Activated T-cell treated with anti-CD3 and anti-CD28 coated beads for 48 hours (primary cell): ENCODE measurements at regions not wholly inside any gene's neighbourhood (a gene's known extent, or its start where the extent isn't known, plus 50 kb on each side); places are given as distances from the start of the nearest gene placed in this dataset.

ENCODE experiments used
- DNase-seq: peaks from one replicate; pipeline ENCODE4 v3.0.0-alpha.2; 2020; ENCODE audit warnings: low read depth

- no peak for DNase-seq
These were observed 99.6 kb upstream of the DDX18 start for GRCh38 chr2:117714745-117715417.

GRCh38 chr2:117716505-117716904 is 98.0 kb upstream of the DDX18 start:
- DNase-seq, result no peak

GRCh38 chr2:117717072-117717471 is 97.4 kb upstream of the DDX18 start:
- DNase-seq, result no peak

- no peak for DNase-seq
These were observed 96.4 kb upstream of the DDX18 start for GRCh38 chr2:117718048-117718447.

- no peak for DNase-seq
These were observed 93.7 kb upstream of the DDX18 start for GRCh38 chr2:117720765-117721164.

- DNase-seq, result no peak
These were observed 91.0 kb upstream of the DDX18 start for GRCh38 chr2:117723483-117723882.

DNA sequence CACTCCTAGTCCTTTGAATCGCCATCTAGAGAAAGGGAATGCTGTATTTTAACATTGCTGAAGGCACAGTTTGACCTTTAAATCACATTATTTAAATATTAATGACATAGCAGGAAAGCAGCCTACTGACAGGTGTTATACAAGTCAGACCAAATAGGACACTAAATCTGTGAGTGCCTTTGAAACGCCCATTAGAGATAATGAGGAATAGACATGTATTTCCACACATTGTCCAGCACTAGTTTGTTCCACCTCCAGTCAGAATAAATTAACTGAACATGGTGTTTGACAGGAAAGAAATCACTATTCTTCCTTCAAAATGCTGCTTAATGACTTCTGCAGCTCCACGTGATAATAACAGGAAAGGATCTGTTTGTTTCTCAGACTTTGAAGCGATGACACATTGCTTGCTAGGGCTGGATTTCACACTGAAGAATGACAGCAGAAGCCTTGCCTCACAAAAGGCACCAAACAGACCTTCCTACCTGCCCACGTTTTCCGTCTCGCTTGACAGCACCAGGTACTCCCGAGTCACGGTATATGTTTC is 90.5 kb upstream of the DDX18 start:
- DNase-seq, result no peak

- no peak for DNase-seq
These were observed 87.7 kb upstream of the DDX18 start for GRCh38 chr2:117726747-117727146.

DNA sequence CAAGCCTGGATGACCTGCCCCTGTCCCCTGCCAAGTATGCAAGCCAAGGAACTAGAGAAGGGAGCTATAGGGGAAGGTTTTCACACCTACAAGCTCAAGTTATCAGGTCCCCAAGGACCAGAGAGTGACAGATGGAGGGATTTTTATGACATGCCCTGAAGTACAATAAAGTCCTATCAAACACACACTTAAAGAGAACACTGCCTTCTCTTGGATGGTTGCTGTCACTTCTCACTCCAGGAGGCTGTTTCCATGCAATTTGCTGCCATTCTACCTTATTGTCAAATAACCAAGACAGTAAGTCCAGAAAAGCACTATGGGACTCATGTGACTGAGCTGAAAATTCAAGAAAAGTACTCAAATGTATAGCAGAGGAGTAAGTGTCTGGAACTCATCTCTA is 76.6 kb upstream of the DDX18 start:
- DNase-seq, result no peak

DNA sequence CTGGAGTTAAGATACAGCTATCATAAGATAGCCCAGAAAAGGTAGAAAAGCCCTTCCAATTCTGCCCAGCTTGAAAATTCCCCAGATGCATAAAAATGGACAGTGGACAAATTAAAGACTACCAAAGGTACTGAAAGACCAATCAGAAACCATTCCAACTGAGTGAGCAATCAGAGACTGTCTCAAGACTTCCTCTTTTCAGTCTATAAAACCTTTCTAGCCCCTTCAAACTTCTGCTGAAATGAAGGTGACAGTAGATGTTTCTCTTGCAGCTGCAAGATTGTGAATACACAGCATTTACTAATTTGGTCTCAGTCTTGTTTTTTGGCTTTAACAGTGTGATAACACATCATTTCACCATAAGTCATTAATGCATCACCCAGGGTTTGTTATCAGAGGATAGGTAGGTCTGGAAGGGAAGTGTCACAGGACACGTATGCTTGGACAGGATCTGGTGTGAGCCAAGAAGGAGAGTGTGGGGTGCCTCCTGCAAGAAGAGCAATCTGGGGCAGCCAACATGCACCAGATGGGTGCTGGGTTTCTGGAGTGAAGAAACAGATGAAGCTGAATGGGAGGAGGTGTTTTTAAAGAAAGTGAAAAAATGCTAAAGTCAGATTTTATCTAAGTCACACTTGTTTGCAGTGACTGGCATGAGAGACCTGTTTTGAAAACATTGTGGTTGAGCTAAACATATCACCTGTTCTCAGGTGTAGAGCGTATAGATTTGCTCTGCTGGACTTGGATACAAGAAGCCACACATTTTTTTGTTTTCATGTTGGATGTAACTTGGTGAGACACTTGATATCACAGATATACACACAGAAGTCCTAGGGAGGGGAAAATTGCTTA is 75.3 kb upstream of the DDX18 start:
- no peak for DNase-seq

DNA sequence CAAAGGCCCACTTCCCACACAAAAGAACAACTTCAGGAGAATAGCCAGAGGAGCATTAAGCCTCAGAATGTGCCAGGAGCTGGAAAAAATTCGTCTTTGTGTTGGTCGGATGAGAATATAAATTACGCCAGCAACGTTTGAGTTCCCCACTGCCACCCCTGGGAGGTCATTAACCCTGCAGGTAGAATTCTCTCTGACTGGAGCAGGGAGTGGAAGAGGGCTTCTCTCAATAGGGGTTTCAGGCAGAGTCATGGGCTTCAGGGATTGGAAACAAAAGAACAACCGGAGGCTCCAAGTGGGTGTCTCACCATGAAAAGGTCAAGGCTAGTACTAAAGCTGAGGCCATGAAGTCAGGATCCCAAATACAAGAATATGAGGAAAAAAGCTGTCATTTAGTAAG is 69.0 kb upstream of the DDX18 start:
- no peak for DNase-seq

DNA sequence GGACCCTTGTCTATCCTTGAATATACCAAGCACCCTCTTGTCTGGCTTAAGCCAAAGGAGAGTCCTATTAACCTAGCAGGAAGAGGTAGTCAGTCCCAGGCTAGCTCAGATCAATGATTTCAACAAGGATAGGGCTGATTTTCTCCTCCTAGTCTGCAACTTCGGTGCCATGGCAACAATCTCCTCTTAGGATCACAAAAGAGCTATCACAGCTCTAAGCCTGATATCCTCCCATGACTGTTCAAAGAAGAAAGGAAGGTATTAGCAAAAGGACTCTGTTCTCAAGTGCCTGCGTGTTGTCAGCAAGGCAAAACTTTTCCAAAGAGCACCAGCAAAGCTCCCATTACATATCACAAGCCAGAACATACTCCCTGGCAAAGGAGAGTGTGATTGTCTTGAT is 58.7 kb upstream of the DDX18 start:
- no peak for DNase-seq

- no peak for DNase-seq
These were observed 53.6 kb upstream of the DDX18 start for GRCh38 chr2:117760916-117761315.

DNA sequence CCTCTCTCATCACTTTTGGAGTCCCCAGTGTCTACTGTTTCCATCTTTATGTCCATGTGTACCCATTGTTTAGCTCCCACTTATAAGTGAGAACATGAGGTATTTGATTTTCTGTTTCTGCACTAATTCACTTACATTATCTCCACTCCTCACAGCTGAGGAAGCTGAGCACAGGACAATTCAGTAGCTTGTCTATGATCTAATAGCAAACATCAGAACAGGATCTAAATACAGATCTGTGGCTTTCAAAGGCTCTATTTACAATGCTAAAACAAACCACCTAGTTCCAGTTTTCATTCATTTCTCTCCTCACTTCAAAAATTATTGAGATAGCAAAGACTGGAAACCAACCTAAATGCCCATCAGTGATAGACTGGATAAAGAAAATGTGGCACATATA is 52.0 kb upstream of the DDX18 start:
- DNase-seq, result no peak

DNA sequence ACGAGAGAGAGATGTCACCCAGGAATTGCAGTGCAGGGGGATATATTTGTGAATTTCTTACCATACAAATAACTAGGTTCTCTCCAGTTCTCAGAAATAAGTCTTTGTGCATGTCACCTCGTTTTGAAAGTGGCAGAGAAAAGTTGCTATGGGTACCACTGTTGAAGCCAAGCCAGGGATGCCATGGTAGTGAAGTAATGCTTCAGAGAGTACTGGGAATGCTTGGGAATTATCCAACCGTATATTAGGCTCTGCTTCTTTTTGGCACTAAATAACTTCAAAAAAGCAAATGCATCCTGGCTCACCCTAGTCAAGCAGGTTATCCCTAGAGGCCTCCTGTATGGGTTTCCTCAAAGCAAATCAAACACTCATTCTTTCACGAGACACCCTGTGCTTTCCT is 50.7 kb upstream of the DDX18 start:
- DNase-seq, result no peak
